HTR-8/SVneo (cell line): ENCODE measurements at regions not wholly inside any gene's neighbourhood (a gene's known extent, or its start where the extent isn't known, plus 50 kb on each side); places are given as distances from the start of the nearest gene placed in this dataset.

Experiments
- DNase-seq: peaks from one replicate; pipeline ENCODE4 v3.0.0; 2011; ENCODE audit warnings: low spot score, mixed read lengths; ENCODE audit not compliant: insufficient read length
- FAIRE-seq: peaks from 2 replicates; lab custom pipeline; 2011; peaks lifted over from hg19 to GRCh38; lab: Jason Lieb, UNC

- DNase-seq, result peak; percentile 95
- peak; percentile 80 for FAIRE-seq
These were observed 141.9 kb upstream of the LGALSL start for GRCh38 chr2:64311948-64312621.

GRCh38 chr2:64312622-64313397 lies 141.2 kb upstream of the LGALSL start:
- DNase-seq, result no peak
- no peak for FAIRE-seq

- FAIRE-seq (no peak), DNase-seq (no peak)
These were observed 140.6 kb upstream of the LGALSL start for GRCh38 chr2:64313398-64313723.

DNA sequence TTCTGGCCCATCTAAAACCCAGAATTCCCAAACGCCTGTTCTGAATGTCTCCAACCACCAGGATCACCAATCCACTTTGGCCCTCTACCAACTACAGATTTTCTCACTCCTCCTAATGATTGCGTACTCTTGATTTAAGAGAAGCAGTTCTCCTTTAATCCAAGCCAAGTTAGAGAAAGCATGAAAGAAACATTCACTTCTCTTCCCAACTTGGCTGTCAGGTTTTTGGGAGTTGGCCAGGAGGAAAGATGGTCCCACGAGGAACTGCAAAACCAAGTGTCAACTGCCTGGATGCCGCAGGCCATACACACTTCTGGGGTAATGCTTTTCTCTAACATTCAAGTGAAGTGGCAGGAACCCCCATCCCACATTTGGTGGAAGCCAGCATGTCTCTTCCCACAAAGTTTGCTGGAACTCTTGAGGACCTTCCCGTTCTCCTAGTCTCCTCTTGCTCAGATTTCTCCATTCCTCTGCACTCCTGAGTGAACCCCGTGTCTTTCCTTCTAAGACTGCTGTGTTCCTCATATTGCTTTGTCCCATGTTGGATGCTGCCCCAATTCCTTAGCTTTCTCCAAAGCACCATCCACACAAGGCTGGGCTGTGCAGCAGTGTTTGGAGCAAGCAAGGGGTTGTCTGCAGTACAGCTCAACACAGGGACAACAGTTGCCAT lies 138.5 kb upstream of the LGALSL start:
- FAIRE-seq (no peak), DNase-seq (no peak)

DNA sequence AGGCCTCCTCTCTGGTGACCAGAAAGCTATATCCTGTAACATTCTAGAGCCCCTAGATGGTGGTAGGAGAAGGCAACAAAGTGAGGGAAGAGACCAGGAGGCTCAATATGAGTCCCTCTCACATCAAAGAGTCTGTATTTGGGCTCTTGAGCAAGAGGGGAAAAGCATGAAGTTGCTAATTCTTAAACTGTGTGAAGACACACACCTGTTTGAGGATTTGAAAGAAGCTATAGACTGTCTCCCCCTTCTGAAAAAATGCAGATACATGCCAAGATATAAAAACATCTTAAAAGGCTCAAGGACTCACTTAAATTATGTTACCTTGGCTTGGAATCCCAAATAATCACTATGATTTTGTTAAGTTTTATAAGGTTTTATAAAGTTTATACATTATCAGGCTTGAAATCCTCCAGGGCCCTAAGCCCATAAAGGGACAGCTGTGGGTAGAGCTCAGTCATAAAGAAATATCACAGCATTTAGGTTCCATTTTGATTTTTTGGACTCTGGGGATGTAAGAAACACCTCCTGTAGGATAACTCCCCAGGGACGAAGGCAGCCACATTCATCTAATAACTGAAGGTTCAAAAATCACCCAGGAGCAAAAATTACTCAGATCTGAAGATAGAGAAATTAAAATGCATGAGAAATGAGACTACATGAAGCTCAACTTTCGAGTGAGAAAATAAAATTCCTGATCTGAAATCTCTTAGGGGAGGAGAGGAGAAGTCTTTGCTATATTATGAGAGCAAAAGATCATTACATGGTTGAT lies 136.1 kb upstream of the LGALSL start:
- DNase-seq, result no peak
- FAIRE-seq, result no peak

DNA sequence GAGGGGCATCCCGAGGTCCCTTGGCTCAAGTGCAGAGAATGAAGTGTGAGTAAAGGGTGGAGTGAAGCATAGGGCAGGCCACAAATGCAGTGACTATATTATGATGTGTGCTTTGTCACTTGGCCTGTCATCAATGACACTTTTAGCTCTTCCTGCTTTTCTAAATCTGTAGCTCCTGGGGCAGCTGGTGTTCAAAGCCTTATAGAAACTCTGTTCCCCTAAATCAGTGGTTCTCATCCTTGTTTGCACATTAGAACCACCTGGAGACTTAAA lies 135.6 kb upstream of the LGALSL start:
- no peak for DNase-seq
- FAIRE-seq, result no peak

- no peak for FAIRE-seq
- no peak for DNase-seq
These were observed 134.1 kb upstream of the LGALSL start for GRCh38 chr2:64319896-64320295.

- no peak for FAIRE-seq
- DNase-seq, result no peak
These were observed 131.5 kb upstream of the LGALSL start for GRCh38 chr2:64322433-64322832.

- FAIRE-seq, result no peak
- DNase-seq, result no peak
These were observed 130.8 kb upstream of the LGALSL start for GRCh38 chr2:64323197-64323596.

DNA sequence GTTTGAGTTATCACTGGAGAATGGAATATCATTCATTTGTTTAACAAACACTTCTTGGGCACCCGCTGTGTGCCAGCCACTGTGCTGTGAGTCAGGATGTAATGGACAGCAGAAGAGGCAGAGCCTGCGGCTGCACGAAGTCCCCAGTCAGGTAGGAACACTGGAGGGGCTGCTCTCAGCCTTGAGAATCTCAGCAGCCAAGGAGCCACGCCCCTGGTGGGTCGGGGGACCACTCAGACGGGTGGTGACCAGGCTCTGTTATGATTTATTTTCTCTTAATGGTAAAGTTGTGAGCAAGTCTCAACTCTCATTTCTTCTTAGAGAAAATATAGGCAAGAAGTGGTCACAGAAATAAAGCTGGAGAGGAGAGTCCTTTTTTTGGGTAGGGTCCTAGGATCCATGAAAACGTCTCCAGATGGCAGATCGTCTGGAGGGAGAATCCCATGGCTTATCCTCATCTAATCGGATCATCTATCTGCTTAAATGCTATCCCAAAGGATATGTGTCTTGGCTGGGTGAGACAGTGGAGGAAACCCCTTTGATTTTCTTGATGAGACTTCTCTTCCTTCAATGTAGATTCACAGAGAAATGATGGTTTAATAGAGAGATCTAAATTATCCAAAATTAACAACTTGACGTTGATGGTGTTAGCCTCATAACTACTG lies 129.1 kb upstream of the LGALSL start:
- DNase-seq, result no peak
- FAIRE-seq, result no peak

DNA sequence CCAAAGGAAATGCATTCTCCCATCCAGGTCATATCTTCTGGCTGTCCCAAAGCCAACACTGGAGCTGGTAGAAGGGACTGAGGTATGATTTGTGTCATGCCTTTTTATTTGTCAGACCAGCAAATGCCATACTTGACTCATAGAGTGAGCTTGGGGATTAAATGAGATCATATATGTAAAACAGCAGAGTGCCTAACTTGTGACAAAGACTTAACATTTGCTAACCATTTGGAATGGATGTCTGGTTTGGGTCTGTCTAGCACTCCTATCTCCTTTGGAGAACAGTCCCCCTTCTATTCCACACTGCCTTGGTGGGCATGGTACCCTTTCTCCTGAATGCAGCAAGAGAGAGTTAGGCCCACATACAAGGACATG lies 128.5 kb upstream of the LGALSL start:
- FAIRE-seq (no peak), DNase-seq (no peak)

GRCh38 chr2:64325852-64326577 lies 127.9 kb upstream of the LGALSL start:
- no peak for FAIRE-seq
- no peak for DNase-seq

DNA sequence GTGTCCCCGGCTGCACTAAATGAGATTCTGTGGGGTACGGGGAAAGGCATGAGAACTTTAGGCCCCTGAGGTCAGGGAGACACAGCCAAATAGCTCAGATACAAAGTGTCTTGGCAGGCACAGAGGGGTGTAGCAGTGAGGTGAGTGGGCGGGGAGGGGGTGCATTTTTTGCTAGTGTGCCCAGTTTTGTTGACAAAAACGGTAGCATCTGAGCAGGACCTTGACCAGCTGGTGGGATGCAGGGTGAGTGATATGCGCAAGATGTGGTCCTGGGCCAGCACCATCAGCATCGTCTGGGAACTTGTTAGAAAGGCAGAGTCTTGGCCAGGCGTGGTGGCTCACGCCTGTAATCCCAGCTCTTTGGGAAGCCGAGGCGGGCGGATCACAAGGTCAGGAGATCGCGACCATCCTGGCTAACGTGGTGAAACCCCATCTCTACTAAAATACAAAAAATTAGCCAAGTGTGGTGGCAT lies 127.3 kb upstream of the LGALSL start:
- DNase-seq (no peak), FAIRE-seq (no peak)

DNA sequence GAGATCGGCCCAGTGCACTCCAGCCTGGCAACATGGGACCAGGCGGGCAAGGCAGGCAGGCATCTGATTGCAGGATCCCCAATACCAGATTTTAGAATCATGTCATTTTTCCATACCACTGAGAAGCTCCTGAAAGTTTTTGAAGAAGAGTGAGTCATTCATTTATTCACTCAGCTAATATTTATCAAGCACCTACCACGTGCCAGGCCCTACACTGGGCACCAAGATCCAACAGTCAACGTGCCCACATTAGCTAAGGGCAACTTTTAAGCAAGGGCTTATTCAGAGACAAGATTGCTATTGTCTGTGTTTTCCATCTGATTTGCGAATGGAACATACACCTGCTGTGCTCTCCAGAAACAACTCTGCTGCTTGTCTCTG lies 126.8 kb upstream of the LGALSL start:
- FAIRE-seq, result no peak

GRCh38 chr2:64327510-64328414 lies 126.2 kb upstream of the LGALSL start:
- DNase-seq (peak; percentile 35), FAIRE-seq (no peak)

More for the DNA sequence above, 126.8 kb upstream of the LGALSL start:
- no peak for DNase-seq

GRCh38 chr2:64328415-64328722 lies 125.6 kb upstream of the LGALSL start:
- DNase-seq, result no peak
- FAIRE-seq, result no peak

GRCh38 chr2:64328756-64329155 lies 125.2 kb upstream of the LGALSL start:
- FAIRE-seq (no peak), DNase-seq (no peak)

GRCh38 chr2:64329848-64330247 lies 124.1 kb upstream of the LGALSL start:
- DNase-seq (no peak), FAIRE-seq (no peak)
